ENCODE measurements at regions not wholly inside any gene's neighbourhood (a gene's known extent, or its start where the extent isn't known, plus 50 kb on each side); places are given as distances from the start of the nearest gene placed in this dataset.

DNA sequence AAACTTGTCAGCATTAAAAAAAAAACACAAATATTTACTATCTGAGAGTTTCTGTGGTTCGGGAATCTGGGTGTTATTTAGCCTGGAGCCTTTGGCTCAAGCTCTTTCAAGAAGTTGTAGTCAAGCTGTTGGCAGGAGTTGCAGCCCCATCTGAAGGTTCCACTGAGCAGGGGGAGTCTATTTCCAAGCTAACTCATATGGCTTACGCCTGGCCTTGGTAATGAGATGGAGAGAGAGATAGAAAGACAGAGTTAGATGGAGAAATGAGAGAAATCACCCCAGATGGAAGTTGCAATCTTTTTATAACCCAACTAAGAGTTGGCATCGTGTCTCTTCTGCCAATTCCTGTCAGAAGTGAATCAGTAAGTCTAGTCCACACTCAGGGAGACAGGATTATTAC, 1075.2 kb upstream of the SEMA6A start:
- BruUV-seq (replicated peaks): no TSS peak
- no peak for FAIRE-seq

GRCh38 chr5:117645400-117645799, 1070.8 kb upstream of the SEMA6A start:
- no peak overlapping the region for H3K27ac ChIP-seq (ENCODE audit: control insufficient read depth, insufficient read depth)
- FAIRE-seq (no peak), ATAC-seq (no peak), DNase-seq (ENCODE audit: low read depth, low spot score) (no peak)
- H3K27me3 ChIP-seq (replicated peaks in 1 of 2; ENCODE audit: control insufficient read depth in 2 of 2, insufficient read depth in 2 of 2, low read length in 1 of 2): no peaks in the 10 kb centered on the region
- ChIA-PET RAD21 (ENCODE audit: unreplicated experiment) (no interaction called here), SMC1A (ENCODE audit: uncharacterized antibody, unreplicated experiment) (no interaction called here), POLR2A (no interaction called here), CTCF (no interaction called here)
- H3K4me2 ChIP-seq (ENCODE audit: control insufficient read depth, insufficient read depth): no peak overlapping the region
- no peak overlapping the region for H3K4me3 ChIP-seq
- H3K79me2 ChIP-seq (ENCODE audit: control insufficient read depth, insufficient read depth, low read length): no peaks in the 10 kb centered on the region
- H2AFZ ChIP-seq (ENCODE audit: control insufficient read depth, low read depth, low read length): no peak overlapping the region
- in situ Hi-C loops (cut with MboI) (no loop called here), intact Hi-C loops (cut with micrococcal nuclease; ENCODE audit: unreplicated experiment) (no loop called here)
- no peaks in the 10 kb centered on the region for H4K20me1 ChIP-seq (ENCODE audit: control insufficient read depth, insufficient read depth)
- no peak overlapping the region for H3K9ac ChIP-seq (ENCODE audit: control insufficient read depth, insufficient read depth, low read length)
- H3K36me3 ChIP-seq (ENCODE audit: control insufficient read depth in 2 of 2, insufficient read depth in 2 of 2, low read length in 1 of 2): no peaks in the 10 kb centered on the region
- TF ChIP-seq PBX3 (IDR thresholded peaks at IDR 0.05; ENCODE audit: insufficient replicate concordance, low read depth, low read length): no peak
- TF ChIP-seq, protein P1, sequence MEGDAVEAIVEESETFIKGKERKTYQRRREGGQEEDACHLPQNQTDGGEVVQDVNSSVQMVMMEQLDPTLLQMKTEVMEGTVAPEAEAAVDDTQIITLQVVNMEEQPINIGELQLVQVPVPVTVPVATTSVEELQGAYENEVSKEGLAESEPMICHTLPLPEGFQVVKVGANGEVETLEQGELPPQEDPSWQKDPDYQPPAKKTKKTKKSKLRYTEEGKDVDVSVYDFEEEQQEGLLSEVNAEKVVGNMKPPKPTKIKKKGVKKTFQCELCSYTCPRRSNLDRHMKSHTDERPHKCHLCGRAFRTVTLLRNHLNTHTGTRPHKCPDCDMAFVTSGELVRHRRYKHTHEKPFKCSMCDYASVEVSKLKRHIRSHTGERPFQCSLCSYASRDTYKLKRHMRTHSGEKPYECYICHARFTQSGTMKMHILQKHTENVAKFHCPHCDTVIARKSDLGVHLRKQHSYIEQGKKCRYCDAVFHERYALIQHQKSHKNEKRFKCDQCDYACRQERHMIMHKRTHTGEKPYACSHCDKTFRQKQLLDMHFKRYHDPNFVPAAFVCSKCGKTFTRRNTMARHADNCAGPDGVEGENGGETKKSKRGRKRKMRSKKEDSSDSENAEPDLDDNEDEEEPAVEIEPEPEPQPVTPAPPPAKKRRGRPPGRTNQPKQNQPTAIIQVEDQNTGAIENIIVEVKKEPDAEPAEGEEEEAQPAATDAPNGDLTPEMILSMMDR (IDR thresholded peaks at IDR 0.05 in 2 of 3, conservative IDR thresholded peaks at IDR 0.05 in 1 of 3; ENCODE audit: control insufficient read depth in 2 of 3, extremely low read depth in 1 of 3, insufficient read depth in 1 of 3, low read depth in 3 of 3, low read length in 3 of 3): no peak
- no peak for TF ChIP-seq ELK1 (IDR thresholded peaks at IDR 0.05; ENCODE audit: low read depth, low read length)
- no peak for TF ChIP-seq CBX3 (IDR thresholded peaks at IDR 0.05; ENCODE audit: borderline replicate concordance, low read depth)
- no peak for TF ChIP-seq SIN3A (IDR thresholded peaks at IDR 0.05; ENCODE audit: low read depth, low read length)
- no peak for TF ChIP-seq ZNF274 (IDR thresholded peaks at IDR 0.05; ENCODE audit: insufficient read depth, insufficient read length)
- TF ChIP-seq SMAD1 (IDR thresholded peaks at IDR 0.05; ENCODE audit: low read depth, partially characterized antibody): no peak
- no peak for TF ChIP-seq IRF4 (IDR thresholded peaks at IDR 0.05; ENCODE audit: low read depth, low read length)
- no peak for TF ChIP-seq POLR2AphosphoS5 (IDR thresholded peaks at IDR 0.05; ENCODE audit: low read length)
- no peak for TF ChIP-seq ATF2 (IDR thresholded peaks at IDR 0.05; ENCODE audit: low read length)
- H3K4me1 ChIP-seq (ENCODE audit: control insufficient read depth, insufficient read depth, low read length): no peaks in the 10 kb centered on the region
- no peaks in the 10 kb centered on the region for H3K9me3 ChIP-seq (replicated peaks; ENCODE audit: control insufficient read depth, insufficient read depth, low read length)
- BruUV-seq (replicated peaks): no TSS peak

More for the DNA sequence above, 1075.2 kb upstream of the SEMA6A start:
- H3K4me1 ChIP-seq (ENCODE audit: control insufficient read depth, insufficient read depth, low read length): no peaks in the 10 kb centered on the region
- ATAC-seq (no peak), DNase-seq (ENCODE audit: low read depth, low spot score) (no peak)
- ChIA-PET POLR2A (no interaction called here), SMC1A (ENCODE audit: uncharacterized antibody, unreplicated experiment) (no interaction called here), CTCF (interaction anchor here (0.7 kb wide), 1 partner anchor 24 kb away, joined by 3 read pairs; no protein-coding TSS in a partner anchor), RAD21 (ENCODE audit: unreplicated experiment) (no interaction called here)
- 0% methylated on average over 3 of the region's 3 CpGs for WGBS (ENCODE audit: insufficient coverage, insufficient replicate concordance, low lambda C conversion rate, missing lambda C conversion rate)
- H3K9me3 ChIP-seq (replicated peaks; ENCODE audit: control insufficient read depth, insufficient read depth, low read length): no peaks in the 10 kb centered on the region
- no peaks in the 10 kb centered on the region for H4K20me1 ChIP-seq (ENCODE audit: control insufficient read depth, insufficient read depth)
- intact Hi-C loops (cut with micrococcal nuclease; ENCODE audit: unreplicated experiment): no loop called here
- no peaks in the 10 kb centered on the region for H3K36me3 ChIP-seq (ENCODE audit: control insufficient read depth in 2 of 2, insufficient read depth in 2 of 2, low read length in 1 of 2)
- no peak overlapping the region for H3K4me3 ChIP-seq
- no peaks in the 10 kb centered on the region for H3K79me2 ChIP-seq (ENCODE audit: control insufficient read depth, insufficient read depth, low read length)
- no peak overlapping the region for H2AFZ ChIP-seq (ENCODE audit: control insufficient read depth, low read depth, low read length)
- no peak overlapping the region for H3K27ac ChIP-seq (ENCODE audit: control insufficient read depth, insufficient read depth)
- TF ChIP-seq FOS (IDR thresholded peaks at IDR 0.05; ENCODE audit: borderline replicate concordance, extremely low read depth, insufficient read length) (no peak), CHD2 (IDR thresholded peaks at IDR 0.05; ENCODE audit: borderline replicate concordance, low read depth, low read length) (no peak), RCOR1 (conservative IDR thresholded peaks at IDR 0.05; ENCODE audit: low read depth, low read length) (no peak)
- no peaks in the 10 kb centered on the region for H3K27me3 ChIP-seq (replicated peaks in 1 of 2; ENCODE audit: control insufficient read depth in 2 of 2, insufficient read depth in 2 of 2, low read length in 1 of 2)
- H3K4me2 ChIP-seq (ENCODE audit: control insufficient read depth, insufficient read depth): no peak overlapping the region
- in situ Hi-C loops (cut with MboI): no loop called here
- H3K9ac ChIP-seq (ENCODE audit: control insufficient read depth, insufficient read depth, low read length): no peak overlapping the region

Measured in GM12878 (cell line).